ENCODE measurements at regions not wholly inside any gene's neighbourhood (a gene's known extent, or its start where the extent isn't known, plus 50 kb on each side); places are given as distances from the start of the nearest gene placed in this dataset.
"Not testable (repeated sequence)": the region's sequence is repeated elsewhere in the genome, so short reads cannot be mapped to it uniquely, and the experiment has no call there.

DNA sequence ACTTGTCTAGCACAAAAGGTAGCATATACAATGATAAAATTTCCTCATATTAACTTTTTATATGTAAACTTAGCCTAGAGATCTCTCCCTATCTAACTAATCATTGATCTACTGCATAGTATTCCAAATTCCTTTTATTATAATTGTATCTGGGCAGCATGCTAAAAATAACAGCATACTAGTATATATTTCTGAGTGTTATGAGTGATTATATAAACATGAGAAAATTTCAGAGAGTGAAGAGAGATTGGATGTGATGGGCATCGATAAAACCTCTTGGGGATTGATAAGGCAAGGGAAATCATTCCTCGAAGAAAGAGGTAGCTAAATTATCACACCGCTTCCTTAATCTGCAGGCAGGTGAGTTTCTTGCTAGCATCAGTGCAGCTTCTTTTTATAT is 158.2 kb downstream of the HMHB1 start:
- Mint-ChIP-seq H3K36me3 (no peaks in the 10 kb centered on the region), H3K27ac (no peak overlapping the region), H3K27me3 (peaks cover 5 to 25% (median 13%) of the 10 kb centered on the region in 5 donors), H3K4me1 (no peaks in the 10 kb centered on the region), H3K9me3 (no peaks in the 10 kb centered on the region), H3K4me3 (no peak overlapping the region)
- no peak for DNase-seq
- ATAC-seq, result no peak
- POLR2A ChIA-PET, result no interaction called here

DNA sequence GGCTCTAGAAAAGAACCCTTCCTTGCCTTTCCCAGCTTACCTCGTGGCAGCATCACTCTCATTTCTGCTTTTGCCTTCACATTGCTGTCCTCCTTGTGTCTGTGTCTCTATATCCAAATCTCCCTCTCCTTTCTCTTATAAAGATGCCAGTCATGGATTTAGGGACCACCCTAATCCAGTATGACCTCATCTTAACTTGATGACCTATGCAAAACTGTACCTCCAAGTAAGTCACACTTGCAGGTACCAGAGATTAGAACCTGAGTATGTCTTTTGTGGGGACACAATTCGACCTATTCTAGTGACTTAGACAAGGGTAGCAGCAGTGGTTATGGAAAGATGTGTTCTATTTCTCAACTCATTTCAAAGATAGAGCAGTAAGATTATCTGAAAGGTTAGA is 160.1 kb downstream of the HMHB1 start:
- no peaks in the 10 kb centered on the region for H3K4me1 Mint-ChIP-seq
- ATAC-seq (no peak), DNase-seq (no peak)
- POLR2A ChIA-PET, result no interaction called here
- no peak overlapping the region for H3K4me3 Mint-ChIP-seq
- H3K36me3 Mint-ChIP-seq, result no peaks in the 10 kb centered on the region
- H3K9me3 Mint-ChIP-seq, result no peaks in the 10 kb centered on the region
- no peak overlapping the region for H3K27ac Mint-ChIP-seq
- peaks cover 5 to 25% (median 14%) of the 10 kb centered on the region in 5 donors for H3K27me3 Mint-ChIP-seq

DNA sequence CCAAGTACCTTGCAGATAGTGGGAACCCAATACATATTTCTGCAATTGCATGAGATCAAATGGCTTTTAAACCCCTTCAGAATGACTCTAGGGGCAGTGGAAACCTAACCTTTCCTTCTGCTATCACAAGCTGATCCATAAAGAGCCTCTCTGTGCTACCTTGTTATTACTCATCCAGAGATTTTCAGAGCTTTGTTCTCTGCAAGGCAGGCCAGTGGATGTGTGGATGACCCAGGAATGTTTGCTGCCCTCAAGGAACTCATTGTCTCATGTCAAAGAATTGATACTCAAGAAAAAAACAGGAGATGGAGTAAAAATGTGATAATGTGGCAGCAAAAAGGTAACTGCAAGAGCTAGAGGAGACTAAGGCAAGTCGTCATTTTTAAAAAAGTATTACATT is 164.1 kb downstream of the HMHB1 start:
- POLR2A ChIA-PET, result no interaction called here
- no peak for ATAC-seq
- no peaks in the 10 kb centered on the region for H3K36me3 Mint-ChIP-seq
- no peak for DNase-seq
- peaks cover 3 to 15% (median 9%) of the 10 kb centered on the region in 5 donors for H3K27me3 Mint-ChIP-seq
- H3K4me1 Mint-ChIP-seq, result no peaks in the 10 kb centered on the region
- no peak overlapping the region for H3K27ac Mint-ChIP-seq
- H3K9me3 Mint-ChIP-seq, result no peaks in the 10 kb centered on the region
- H3K4me3 Mint-ChIP-seq, result no peak overlapping the region

DNA sequence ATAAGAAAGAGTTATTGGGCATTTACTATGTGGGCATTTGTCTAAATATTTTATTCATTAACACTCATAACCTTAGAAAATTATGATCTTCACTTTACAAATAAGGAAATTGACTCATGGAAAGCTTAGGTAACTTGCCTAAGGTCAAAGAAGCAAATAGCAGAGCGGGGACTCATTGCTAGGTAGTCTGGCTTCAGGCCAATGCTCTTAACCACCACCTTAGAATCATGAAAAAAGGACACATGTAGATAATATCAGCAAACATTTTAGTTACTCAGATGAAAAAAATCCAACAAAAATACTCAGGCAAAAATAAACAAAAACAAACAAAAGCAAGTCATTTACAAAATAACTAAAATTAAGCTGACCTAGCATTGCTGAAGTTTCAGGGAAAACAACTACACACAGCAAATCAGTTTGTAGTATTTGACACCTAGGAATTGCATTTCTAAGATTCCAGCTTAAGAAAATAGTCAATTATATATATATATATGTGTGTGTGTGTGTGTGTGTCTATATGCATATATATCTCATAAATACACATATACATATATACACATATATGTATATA is 166.0 kb downstream of the HMHB1 start:
- H3K4me3 Mint-ChIP-seq, result no peak overlapping the region
- peaks cover 0 to 3% (median 0%) of the 10 kb centered on the region in 9 donors for H3K9me3 Mint-ChIP-seq
- H3K4me1 Mint-ChIP-seq, result no peaks in the 10 kb centered on the region
- ATAC-seq (no peak), DNase-seq (no peak)
- no peaks in the 10 kb centered on the region for H3K36me3 Mint-ChIP-seq
- no peak overlapping the region for H3K27ac Mint-ChIP-seq
- POLR2A ChIA-PET, result no interaction called here
- peaks cover 0 to 4% (median 3%) of the 10 kb centered on the region in 5 donors for H3K27me3 Mint-ChIP-seq

DNA sequence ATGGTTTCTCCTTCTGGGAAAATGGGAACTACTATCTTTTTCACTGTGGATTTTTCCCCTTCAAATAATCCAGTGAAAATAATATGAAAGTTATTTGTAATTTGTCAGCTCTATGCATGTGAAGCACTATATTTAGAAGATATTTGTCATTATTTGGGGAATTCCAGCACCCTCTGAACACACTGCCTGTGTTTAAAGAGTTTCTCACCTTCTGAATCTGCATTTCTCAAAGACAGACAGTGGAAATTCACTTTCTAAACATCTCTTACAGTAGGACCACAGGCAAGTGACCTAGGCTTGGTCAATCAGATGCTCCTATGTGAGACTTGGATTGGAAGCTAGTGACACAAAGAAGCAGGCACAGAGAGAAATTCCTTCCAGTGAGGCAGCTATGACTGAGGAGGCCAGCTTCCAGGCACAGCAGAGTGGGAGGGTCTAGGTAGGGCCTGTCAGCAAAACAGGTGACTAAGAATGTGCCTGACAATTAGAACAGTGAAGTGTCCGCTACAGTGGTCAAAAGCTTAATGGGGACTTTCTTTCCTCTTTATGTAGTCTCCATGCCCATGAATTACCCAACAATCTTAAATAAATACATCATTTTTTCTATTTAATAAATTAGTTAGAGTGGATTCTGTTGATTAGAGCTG is 167.2 kb downstream of the HMHB1 start:
- peaks cover 0 to 4% (median under 1%) of the 10 kb centered on the region in 5 donors for H3K27me3 Mint-ChIP-seq
- H3K27ac Mint-ChIP-seq, result no peak overlapping the region
- H3K4me3 Mint-ChIP-seq, result no peak overlapping the region
- peaks cover 0 to 3% (median 0%) of the 10 kb centered on the region in 9 donors for H3K9me3 Mint-ChIP-seq
- no peaks in the 10 kb centered on the region for H3K36me3 Mint-ChIP-seq
- POLR2A ChIA-PET, result no interaction called here
- no peaks in the 10 kb centered on the region for H3K4me1 Mint-ChIP-seq
- ATAC-seq (no peak), DNase-seq (no peak)

DNA sequence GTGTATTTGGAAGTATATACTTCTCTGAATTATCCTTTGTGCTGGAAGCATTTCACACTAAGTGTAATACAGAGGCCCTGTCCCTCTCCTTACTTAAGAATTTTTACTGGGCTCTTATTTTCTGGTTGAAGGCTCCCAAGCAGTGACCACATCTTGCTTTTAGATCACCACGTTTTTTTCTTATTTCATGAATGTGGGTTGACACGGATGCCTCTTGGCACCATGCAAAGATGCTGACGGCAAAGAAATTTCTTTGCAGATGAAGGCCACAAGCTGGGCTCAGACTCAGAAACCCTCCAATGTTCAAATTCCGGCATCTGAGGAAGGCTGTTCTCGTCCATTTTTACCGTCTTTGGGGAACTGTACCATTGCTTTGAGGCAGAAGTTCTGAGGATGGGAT is 168.5 kb downstream of the HMHB1 start:
- Mint-ChIP-seq H3K27me3 (peaks cover 4 to 13% (median 9%) of the 10 kb centered on the region in 5 donors), H3K9me3 (peaks cover 0 to 3% (median 0%) of the 10 kb centered on the region in 9 donors), H3K4me1 (no peaks in the 10 kb centered on the region), H3K27ac (no peak overlapping the region), H3K4me3 (no peak overlapping the region), H3K36me3 (no peaks in the 10 kb centered on the region)
- DNase-seq, result no peak
- no peak for ATAC-seq
- POLR2A ChIA-PET, result no interaction called here

DNA sequence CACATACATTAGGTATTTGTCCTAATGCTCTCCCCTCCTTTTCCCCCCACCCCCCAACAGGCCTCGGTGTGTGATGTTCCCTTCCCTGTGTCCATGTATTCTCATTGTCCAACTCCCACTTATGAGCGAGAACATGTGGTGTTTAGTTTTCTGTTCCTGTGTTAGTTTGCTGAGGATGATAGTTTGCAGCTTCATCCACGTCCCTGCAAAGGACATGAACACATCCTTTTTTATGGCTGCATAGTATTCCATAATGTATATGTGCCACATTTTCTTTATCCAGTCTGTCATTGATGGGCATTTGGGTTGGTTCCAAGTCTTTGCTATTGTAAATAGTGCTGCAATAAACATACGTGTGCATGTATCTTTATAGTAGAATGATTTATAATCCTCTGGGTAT is 171.0 kb downstream of the HMHB1 start:
- ATAC-seq, DNase-seq, H3K9me3 Mint-ChIP-seq: not testable (repeated sequence)

DNA sequence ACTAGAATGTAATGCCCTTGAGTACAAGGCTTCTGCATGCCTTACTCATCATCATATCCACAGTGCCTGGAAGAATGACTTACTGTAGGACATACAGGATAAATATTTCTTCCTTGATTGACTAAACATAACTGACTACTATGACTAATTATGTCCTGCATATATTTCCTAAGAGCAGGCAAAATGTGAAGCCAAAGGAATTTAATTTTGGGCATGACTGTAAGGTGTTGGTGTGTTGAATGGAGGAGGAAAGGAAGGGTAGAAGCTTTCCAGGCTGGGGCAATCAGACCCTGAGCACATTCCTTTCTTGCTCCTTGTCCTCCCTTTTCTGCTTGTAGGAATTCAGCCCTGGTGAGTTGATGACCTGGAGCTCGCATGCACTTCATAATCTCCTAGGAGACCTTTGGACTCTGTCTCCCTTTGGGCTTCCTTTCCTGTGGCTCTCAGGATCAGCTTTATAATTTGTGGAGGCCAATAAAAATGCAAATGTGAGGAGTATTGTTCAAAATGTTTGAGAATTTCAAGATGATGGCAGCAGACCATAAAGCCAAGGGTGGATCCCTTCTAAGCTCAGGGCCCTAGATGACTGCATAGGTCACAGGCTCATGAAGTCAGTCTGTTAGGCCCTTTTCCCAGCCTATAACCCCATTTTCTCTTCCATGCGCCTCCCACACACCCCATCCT is 174.0 kb downstream of the HMHB1 start:
- H3K27me3 Mint-ChIP-seq, result peaks cover 5 to 13% (median 10%) of the 10 kb centered on the region in 5 donors
- no peak overlapping the region for H3K4me3 Mint-ChIP-seq
- H3K9me3 Mint-ChIP-seq, result peaks cover 0 to 3% (median 0%) of the 10 kb centered on the region in 9 donors
- DNase-seq (no peak), ATAC-seq (no peak)
- H3K27ac Mint-ChIP-seq, result no peak overlapping the region
- POLR2A ChIA-PET, result no interaction called here
- no peaks in the 10 kb centered on the region for H3K36me3 Mint-ChIP-seq
- peaks cover 3 to 8% (median 5%) of the 10 kb centered on the region in 4 donors for H3K4me1 Mint-ChIP-seq

More for the DNA sequence above, 171.0 kb downstream of the HMHB1 start:
- H3K27ac Mint-ChIP-seq, POLR2A ChIA-PET, H3K4me1 Mint-ChIP-seq, H3K36me3 Mint-ChIP-seq, H3K4me3 Mint-ChIP-seq: not testable (repeated sequence)
- H3K27me3 Mint-ChIP-seq, result peaks cover 5 to 13% (median 10%) of the 10 kb centered on the region in 5 donors

DNA sequence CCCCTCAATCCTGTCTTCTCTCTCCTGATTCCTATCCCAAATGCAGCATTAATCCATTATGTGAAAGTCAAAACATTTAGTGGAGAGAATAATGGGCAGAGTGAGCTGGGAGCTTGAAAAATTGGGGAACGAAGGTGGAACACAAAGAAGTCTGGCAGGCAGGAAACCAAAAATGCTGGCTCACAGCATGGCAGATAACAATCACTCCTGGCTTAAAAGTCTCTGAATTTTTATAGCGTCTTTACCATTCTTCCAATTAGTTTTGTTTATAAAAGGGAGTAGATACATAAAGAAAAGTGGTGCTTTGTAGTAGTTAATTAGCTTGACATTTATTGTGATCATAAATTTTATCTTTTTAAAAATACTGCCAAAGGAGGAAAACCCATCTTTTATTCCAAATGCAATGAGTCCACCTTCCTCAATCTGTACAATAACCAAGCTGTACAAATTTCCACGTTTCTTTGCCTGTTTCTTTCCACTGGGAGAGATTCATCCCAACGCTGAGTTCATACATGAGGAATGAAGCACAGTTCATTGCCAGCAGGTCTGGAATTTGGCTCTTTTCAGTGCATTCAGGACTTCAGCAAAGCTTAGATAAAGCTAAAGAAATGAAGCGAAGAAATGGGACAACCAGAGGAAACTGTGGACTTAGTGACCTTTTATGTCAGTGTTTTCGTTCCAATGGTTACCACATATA is 174.7 kb downstream of the HMHB1 start:
- DNase-seq, result no peak
- Mint-ChIP-seq H3K36me3 (no peaks in the 10 kb centered on the region), H3K9me3 (peaks cover 0 to 3% (median 0%) of the 10 kb centered on the region in 9 donors), H3K4me3 (no peak overlapping the region), H3K27me3 (peaks cover 5 to 14% (median 10%) of the 10 kb centered on the region in 5 donors), H3K4me1 (peaks cover 3 to 8% (median 5%) of the 10 kb centered on the region in 4 donors), H3K27ac (no peak overlapping the region)
- no peak for ATAC-seq
- POLR2A ChIA-PET, result interaction anchor here (0.6 kb wide), 1 partner anchor 31 kb away, joined by 3 read pairs; no protein-coding TSS in a partner anchor

DNA sequence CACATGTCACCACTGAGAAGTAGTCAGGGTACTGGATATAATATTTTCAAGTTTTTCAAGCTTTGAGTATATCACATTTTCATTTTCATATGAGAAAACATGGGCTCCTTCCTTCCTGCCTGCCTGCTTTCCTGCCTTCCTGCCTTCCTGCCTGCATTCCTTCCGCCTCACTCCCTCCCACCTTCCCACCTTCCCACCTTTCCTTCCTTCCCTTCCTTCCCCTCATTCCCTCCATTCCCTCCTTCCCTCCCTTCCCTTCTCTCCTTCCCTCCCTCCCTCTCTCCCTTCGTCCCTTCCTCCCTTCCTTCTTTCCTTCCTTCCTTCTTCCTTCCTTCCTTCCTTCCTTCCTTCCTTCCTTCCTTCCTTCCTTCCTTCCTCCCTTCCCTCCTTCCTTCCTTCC is 175.3 kb downstream of the HMHB1 start:
- peaks cover 3 to 8% (median 5%) of the 10 kb centered on the region in 4 donors for H3K4me1 Mint-ChIP-seq
- H3K36me3 Mint-ChIP-seq, result no peaks in the 10 kb centered on the region
- no peak overlapping the region for H3K4me3 Mint-ChIP-seq
- DNase-seq (no peak), ATAC-seq (no peak)
- H3K27me3 Mint-ChIP-seq, result peaks cover 5 to 14% (median 10%) of the 10 kb centered on the region in 5 donors
- POLR2A ChIA-PET, result interaction anchor here (0.6 kb wide), 1 partner anchor 32 kb away, joined by 3 read pairs; no protein-coding TSS in a partner anchor
- no peaks in the 10 kb centered on the region for H3K9me3 Mint-ChIP-seq
- no peak overlapping the region for H3K27ac Mint-ChIP-seq

DNA sequence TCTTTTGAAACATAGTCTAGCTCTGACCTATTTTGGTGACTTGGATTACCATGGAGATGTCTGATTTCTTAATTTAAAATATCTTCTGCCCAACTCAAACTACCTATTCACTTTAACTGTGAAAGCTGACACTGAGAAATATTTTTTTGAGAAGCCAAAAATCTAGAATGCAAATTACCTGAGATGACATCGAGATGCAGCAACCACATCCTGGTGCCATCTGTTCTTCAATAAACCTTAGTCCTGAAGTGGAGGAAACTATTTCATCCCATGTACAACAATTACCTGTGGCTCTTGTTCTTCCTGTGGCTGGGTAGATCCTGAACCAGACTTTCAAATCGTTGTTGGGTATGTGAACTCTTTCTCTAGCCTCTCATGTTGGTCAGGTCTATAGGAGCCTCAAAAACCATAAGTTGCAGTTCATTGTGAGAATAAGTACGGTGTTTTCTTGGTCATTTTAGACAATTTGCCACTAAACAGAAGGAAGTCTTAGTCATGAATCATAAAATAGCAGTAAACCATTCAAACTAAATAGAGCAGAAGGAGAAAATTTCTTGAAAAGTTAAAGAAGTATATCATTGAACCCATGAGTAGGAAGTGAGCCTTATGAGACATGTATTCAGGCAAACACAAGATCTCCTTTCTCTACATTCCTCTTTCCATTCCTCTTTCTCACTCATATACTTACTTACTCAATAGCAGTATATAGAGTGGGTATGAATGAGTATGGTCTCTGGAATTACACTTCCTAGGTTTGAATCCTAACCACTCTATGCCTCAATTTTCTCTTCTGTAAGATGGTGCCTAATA is 176.0 kb downstream of the HMHB1 start:
- Mint-ChIP-seq H3K4me1 (peaks cover 3 to 8% (median 5%) of the 10 kb centered on the region in 4 donors), H3K27ac (no peak overlapping the region), H3K9me3 (no peaks in the 10 kb centered on the region), H3K36me3 (no peaks in the 10 kb centered on the region), H3K4me3 (no peak overlapping the region), H3K27me3 (peaks cover 5 to 14% (median 10%) of the 10 kb centered on the region in 5 donors)
- DNase-seq, result no peak
- no peak for ATAC-seq
- POLR2A ChIA-PET, result no interaction called here

DNA sequence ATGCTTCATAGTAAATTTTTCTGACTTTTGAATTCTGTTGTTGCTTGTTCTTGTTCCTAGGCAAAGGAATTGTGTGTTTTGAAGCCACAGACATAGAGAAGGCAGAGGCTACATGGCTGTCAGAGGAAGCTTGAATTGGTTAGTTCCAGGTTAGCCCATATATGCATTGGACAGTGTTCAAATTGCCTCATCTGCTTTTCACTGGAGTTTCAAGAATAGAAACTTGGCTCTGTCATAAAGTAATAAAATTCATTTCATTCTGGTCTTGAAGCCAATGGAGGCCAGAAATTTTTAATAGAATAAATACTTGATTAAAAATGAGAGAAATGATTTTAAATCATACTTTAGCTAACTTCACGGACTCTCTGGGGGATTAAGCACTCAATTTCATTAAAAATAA is 178.0 kb downstream of the YIPF5 start:
- Mint-ChIP-seq H3K27me3 (peaks cover 0 to 8% (median 3%) of the 10 kb centered on the region in 5 donors), H3K27ac (no peak overlapping the region), H3K9me3 (no peaks in the 10 kb centered on the region), H3K4me1 (peaks cover 3 to 6% (median 4%) of the 10 kb centered on the region in 4 donors), H3K36me3 (no peaks in the 10 kb centered on the region), H3K4me3 (no peak overlapping the region)
- no peak for ATAC-seq
- POLR2A ChIA-PET, result no interaction called here
- DNase-seq, result no peak

All from naive thymus-derived CD8-positive, alpha-beta T cell (primary cell).